UCSD-AML1 (cell line): ENCODE measurements at regions not wholly inside any gene's neighbourhood (a gene's known extent, or its start where the extent isn't known, plus 50 kb on each side); places are given as distances from the start of the nearest gene placed in this dataset.
"Not testable (repeated sequence)": the region's sequence is repeated elsewhere in the genome, so short reads cannot be mapped to it uniquely, and the experiment has no call there.

Experiments
- DNase-seq: peaks from one replicate; lab custom pipeline; 2025; ENCODE audit not compliant: unreplicated experiment; lab: John Stamatoyannopoulos, UW

GRCh38 chr3:69648126-69648525 lies 91.1 kb upstream of the MITF start:
- DNase-seq = no peak

DNA sequence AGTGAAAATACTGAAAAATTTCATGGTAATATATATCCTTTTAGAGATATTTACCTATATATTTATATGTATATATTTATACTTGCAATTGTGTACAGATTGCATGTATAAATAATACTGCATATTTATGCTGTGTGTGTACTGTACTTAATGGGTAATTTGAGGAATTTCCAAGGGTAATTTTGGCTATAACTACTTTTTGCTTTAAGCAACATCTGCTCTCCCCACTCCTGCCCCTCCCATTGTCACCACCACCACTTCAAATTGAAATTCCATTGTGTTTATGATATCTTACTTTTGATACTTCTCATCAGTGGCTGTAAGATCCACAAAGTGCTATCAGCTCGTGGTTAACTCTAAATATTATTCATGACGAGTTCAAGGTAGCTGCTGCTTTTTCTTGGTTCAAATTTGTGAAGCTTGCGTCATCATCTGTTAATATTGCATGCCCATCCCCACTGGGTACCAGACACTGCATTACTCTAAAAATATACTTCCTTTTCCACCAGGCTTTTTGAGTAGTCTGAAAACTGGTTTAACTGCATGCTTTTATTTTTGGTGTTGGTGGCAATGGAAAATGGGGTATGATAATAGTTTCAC lies 91.7 kb upstream of the MITF start:
- no peak for DNase-seq

DNA sequence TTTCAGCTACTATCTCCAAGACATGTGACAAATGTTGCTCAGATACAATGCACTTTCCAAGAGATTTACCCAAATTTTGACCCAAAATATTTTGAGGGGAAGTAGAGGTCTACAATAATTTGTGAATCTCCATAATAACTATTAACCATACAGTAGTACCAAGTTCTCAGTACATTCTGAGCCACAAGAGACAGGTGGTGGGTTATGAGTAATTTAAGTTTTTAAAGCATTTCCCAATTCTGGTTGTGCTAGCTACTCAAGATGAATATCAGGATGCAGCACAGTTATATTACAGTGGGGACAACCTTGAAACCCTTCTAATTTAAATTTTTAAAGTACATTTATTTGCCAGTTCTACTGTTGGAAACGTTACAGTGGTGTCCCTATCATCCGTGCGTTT lies 92.2 kb upstream of the MITF start:
- DNase-seq = no peak

- DNase-seq = no peak
Observed at GRCh38 chr3:69646287-69647067, 92.8 kb upstream of the MITF start.

DNA sequence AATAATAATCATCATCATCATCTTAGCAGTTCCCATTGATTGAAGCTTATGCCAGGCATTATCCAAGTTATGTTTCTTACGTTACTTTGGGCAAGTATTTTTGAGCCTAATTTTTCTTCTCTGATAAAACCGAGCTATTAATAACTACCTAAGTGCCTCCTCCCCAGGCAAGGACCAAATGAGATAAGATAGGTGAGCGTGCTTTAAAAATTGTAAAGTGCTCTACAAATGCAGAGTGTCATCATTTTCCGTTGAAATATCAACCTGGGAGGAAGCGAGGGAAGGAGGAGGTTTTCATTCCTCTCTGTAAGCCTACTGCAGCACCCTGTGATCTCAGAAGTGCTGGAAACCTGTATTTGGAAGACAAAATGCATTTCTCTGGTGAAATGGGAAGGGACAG lies 96.7 kb upstream of the MITF start:
- no peak for DNase-seq

- no peak for DNase-seq
Observed at GRCh38 chr3:69639851-69640250, 99.4 kb upstream of the MITF start.

- no peak for DNase-seq
Observed at GRCh38 chr3:69628951-69629350, 110.3 kb upstream of the MITF start.

GRCh38 chr3:69613286-69613685 lies 126.0 kb upstream of the MITF start:
- DNase-seq = no peak

GRCh38 chr3:69612791-69613190 lies 126.5 kb upstream of the MITF start:
- DNase-seq = no peak

GRCh38 chr3:69609566-69609965 lies 129.7 kb upstream of the MITF start:
- DNase-seq = not testable (repeated sequence)

GRCh38 chr3:69607466-69608305 lies 131.6 kb upstream of the MITF start:
- no peak for DNase-seq

GRCh38 chr3:69605867-69606266 lies 133.4 kb upstream of the MITF start:
- no peak for DNase-seq

GRCh38 chr3:69604735-69605450 lies 134.4 kb upstream of the MITF start:
- DNase-seq = no peak

GRCh38 chr3:69602112-69602511 lies 137.2 kb upstream of the MITF start:
- no peak for DNase-seq

DNA sequence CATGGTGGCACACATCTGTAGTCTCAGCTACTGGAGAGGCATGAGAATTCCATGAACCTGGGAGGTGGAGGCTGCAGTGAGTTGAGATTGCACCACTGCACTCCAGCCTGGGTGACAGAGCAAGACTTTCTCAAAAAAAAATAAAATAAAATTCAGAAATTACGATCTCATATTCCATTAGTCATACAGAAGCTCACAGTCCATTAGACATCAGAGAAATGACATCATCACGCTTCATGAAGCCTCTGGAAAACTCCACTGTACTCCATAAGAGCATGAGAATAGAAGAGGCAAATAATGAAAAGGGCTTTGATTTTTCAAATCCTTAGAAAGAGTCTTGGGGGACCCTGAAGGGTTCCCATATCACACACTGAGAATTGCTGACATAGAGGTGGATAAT lies 145.0 kb upstream of the MITF start:
- DNase-seq = no peak

- DNase-seq = no peak
Observed at GRCh38 chr3:69591164-69591736, 148.0 kb upstream of the MITF start.

- DNase-seq = no peak
Observed at GRCh38 chr3:69590111-69590510, 149.2 kb upstream of the MITF start.

DNA sequence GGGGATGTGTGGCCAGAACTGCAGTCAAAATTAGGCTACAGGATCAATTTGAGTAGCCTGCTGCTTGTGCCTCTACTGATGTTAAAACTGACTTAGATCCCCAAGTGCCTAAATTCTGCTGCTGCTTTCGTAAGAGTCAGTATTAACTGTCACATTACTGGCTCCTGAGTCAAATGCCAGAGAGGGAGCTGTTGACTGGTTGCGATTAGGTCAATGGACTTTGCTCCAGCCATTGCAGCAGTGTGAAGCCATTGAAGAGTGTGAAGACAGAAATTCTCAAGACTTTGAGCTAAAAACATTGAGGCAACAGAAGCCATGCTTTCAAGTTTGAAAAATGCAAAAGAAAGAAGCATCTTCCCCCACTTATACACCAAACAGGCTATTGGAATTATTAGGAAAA lies 151.1 kb upstream of the MITF start:
- no peak for DNase-seq

DNA sequence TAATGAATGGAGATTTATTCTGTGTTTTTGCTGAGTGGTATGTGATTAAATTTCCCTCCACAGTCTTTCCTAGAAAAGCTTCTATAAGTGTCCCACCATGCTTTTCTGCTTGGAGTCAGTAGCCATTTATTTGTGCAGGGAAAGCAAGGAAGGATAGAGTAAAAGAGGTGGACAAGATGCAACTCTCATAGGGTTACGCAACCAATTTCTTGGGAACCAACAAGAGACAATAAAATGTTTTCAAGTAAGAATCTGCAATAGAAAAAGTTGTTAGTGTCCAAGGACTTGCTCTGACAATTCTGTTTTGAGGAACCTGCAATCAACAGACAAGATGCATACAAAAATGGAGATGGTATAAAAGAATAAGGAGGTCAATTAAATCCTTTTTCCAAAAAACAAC lies 153.8 kb upstream of the MITF start:
- no peak for DNase-seq

DNA sequence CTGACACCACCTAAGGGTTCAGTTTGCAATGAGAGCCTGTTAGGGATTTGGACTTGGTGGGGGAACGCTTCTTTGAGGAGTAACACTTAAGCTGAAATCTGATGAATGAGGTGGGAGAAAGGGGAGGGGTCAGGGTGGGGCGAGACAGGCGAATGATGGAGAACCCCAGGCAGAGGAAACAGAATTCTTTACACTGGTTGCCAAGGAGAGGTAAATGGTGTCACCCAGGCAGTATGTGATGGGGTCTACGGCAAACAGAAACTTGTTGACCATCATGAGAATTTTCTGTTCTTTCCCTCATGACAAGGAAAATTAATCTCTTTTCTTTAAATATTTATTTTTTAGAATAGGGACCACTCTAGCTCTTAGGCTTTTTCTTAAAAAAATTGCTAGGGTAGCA lies 157.2 kb upstream of the MITF start:
- DNase-seq = no peak
